ENCODE measurements at regions not wholly inside any gene's neighbourhood (a gene's known extent, or its start where the extent isn't known, plus 50 kb on each side); places are given as distances from the start of the nearest gene placed in this dataset.

DNA sequence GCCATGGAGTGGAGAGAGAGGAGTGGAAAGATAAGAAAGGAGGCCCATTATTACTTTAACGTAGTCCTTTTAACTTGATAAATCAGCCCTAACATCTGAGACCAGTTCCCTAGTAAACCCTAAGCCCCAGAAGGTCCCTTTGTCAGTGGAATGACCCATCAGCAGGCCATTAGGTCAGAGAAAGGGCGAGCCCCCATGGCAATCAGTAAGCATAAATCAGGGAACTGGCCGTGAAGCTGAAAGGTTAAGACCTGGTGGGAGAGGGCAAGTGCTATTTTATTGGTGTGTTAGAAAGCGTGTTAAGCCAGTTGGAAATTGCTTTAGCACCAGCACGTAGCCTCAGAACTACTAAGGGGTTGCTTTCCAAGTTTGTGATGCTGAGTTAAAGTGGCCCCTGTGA is 708.0 kb downstream of the BCL11B start:
- DNase-seq, result no peak

DNA sequence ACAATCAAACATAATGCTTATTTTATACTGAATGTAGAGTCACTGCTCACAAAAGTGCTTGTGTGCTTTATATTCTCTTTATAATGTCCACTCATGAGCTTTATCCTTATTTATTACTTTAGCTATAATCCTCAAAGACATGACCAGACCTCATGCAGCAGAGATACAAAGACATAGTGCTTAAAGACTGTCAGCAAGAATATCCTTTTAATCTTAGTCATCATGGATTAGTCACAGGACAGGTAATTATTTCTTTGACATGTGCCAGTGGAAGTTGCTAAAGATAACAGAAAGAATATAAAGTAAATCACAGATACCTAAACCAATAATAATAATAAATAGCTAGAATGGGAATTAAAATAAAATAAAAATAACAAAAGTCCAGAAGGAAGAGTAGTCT is 707.5 kb downstream of the BCL11B start:
- DNase-seq, result no peak

DNA sequence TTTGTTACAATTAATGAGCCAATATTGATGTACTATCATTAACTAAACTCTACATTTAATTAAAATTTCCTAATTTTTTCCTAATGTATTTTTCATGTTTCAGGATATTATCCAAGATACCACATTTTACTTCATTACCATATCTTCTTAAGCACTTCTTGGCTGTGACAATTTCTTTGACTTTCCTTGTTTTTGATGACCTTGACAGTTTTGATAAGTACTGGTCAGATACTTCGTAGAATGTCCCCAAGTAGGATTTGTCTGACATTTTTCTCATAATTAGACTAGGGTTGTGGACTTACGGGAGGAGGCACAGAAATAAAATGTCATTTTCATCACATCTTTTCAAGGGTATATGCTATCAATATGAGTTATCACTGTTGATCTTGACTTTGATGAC is 700.9 kb downstream of the BCL11B start:
- DNase-seq, result no peak

DNA sequence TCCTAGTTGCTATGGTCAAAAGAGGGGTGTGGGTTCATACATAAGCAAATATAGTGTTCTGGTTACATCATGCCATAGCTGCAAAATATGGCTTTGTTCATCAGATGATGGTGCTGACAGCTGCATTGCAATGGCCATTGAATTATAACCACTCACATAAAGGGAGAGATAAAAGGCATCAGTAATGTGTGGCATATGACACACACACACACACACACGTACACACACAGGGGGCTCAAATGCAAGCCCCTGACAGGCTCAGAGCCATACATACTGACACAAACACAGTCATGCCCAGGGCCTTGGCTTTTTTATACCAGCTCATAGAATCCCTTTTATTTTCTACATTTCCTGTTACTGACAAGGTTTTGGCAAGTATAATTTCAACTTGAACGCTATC is 698.9 kb downstream of the BCL11B start:
- no peak for DNase-seq

DNA sequence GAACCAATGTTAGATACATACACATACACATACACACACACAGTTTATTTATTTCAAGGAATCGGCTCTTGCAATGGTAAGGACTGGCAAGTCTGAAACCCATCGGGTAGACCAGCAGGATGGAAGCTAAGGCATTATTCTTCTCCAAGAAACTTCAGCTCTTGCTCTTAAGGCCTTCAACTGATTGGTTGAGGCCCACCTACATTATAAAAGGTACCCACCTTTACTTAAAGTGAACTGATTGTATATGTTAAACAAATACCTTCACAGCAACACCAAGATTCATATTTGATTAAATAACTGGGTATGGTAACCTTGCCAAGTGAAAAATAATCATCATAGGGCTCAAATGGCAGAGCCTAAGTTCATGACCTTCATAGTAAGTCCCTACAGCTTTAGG is 695.5 kb downstream of the BCL11B start:
- no peak for DNase-seq

DNA sequence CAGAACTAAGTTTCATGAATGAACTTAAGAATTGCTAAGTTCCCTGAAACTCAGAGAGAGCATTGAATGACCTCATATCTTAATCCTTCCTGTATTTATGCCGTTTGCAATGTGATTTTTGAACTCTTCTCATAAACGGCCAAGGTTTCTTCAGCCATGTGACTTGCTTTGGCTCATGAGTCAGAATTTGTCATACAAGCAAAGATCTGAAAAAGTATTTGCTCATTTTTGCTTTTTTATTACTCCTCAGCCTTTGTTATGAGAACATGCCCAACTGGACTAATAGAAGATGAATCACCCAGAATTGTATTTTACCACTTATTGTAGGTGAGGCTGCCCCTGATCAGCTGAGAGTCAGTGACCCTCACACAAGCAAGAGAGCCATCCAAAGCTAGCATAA is 693.8 kb downstream of the BCL11B start:
- no peak for DNase-seq

DNA sequence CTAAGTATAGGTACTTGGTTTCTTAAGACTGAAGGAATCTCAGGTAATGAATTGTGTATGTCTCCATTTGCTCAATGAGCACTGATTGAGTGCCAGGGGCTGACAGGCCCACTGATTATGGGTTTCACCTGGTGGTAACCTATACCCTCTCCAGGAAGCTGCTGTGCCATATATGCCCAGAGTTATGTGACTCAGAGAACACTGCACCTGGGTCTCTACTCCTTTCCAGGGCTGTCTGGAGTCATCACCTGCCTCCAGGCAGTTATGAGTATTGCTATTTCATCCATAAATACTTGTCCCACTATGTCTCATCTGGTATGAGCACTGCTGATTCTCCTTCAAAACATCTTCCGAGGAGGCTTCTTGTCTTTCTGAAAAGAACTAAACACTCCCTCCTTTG is 692.9 kb downstream of the BCL11B start:
- no peak for DNase-seq

DNA sequence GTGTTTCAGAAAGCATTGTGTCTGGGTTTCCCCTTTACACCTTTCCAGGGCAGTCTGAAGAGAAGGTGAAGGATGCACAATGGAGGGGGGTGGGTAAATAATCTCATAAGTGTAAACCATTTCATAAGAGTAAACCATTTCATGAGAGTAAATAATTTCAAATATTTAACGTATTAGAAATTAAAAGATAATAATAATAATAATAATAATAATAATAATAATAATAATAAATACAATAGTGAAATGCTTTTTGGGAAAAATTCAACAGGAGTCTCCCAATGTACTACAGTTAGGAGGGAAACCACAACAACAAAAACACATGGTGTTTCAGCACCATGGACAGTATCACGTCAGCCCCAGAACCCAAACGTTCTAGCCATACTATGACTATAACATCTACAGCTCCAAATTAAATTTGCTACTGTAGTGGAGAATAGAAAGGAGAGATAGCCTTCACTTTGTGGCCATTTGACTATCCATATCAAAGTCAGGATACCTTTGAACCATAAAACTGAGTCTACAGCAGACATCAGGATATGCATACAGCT is 691.8 kb downstream of the BCL11B start:
- DNase-seq, result peak; percentile 14 to 15

DNA sequence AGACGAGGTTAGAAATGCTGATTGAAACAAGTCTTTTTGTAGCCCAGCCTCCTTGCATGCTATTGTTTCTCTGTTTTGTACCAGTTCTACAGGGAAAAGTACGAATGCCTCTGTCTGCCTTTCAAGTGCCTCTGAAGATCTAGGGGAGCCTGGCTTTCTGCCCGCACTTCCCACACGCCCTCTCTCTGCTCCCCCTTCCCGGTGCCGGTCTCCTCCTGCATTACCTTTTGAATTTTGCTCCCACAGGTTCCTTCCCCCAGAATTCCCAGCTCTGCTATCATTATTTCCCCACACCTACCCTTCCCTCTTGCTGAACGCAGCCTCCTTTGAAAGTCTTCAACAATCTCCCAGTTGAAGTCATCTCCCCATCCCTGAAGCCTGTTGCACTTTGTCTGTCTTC is 689.7 kb downstream of the BCL11B start:
- DNase-seq, result no peak

DNA sequence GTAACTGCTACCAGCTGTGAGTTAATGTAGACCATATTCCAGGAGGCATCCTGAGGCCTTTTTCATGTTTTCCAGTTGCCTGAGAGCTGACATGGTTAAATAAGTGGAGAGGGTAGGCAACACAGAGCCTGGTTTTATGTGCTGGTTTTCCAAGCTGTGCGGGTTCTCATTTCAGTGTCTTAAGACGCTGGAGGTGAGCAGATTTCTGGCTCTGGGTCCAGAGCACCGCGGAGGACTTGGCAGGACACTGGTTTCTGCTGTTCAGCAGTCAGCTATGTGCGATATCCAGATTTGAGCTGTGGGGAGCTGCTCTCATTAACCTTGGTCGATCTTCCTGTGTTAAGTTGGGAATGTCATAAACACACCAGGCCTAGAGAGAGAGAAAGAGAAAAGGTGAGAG is 680.8 kb downstream of the BCL11B start:
- no peak for DNase-seq

DNA sequence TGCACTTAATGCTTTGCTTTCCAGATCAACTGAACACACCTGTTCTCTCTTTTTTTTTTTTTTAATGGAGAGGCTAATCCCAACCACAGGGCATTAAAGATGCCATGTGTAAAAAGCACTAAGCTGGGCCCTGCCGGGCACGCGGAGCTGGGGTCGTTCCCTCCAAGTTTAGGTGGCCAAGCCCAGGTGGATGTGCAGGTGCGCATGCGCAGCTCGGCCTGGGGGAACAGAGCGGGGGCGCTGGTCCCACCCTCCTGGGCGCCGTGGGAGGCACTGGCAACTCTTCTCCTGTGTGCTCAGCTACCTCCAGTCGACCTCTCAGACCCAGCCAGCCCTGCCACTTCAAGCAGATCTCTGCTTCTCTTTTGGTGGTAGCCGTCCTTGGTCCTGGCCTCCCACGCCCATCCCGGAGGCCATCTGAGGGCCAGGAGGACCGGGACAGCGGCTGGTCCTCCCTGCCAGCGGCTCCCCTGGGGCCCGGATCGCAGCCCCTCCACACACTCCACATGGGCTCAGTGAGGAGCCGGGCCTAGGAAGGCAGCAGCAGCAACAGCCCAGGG is 679.3 kb downstream of the BCL11B start:
- no peak for DNase-seq

DNA sequence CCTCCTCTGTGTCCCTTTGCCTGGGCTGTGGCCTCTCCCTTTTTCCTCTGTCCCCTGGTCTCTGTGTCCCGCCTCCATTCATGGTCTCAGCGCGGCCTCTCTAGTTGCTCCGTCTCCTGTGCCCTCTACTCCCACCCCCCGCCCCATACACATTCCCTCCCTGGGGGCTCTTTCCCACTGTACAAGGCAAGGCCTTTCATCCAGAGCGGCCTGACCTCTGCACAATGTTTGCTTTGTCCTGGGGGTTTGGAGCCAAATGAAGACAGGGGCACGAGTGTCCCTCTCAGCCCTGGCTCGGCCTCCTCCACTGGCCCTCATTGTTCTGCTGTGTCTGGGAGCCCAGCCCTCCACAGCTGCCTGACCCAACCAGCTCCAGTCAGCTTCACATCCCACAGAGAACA is 678.6 kb downstream of the BCL11B start:
- DNase-seq, result no peak

DNA sequence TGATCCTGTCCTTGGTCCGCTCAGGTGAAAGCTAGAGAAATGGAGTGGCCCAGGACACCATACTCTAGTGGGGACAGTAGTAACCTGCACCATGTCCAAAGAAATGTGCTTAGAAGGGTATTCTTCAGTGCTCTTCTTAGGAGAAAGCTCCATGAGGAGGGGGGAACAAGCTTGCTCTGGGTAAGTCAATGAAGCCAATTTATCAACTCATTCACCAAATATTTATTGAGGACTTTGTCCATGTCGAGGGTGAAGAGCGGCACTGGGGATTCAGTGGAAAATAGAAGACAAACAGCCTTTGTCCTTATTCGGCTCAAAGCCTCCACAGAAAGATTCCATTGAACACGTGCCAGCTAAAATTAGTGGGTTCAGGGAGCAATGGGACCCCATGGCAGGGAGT is 677.8 kb downstream of the BCL11B start:
- no peak for DNase-seq

DNA sequence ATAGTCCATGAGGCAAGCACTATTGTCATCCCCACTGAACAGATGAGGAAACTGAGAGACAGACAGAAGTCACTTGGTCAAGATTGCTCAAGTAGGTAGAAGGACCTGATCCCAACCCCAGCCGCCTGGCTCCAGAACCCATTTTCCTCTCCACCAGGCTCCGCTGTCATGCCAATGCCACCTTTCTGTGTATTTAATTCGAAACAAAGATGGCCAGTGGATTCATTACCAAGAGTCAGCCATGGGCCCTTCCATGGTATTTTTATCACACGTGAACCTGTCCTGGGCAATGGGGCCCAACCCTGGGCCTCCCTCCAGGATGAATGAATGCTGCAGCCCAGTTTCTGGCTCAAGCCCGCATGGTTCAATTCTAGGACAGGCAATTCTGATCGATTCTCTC is 673.4 kb downstream of the BCL11B start:
- DNase-seq, result no peak

DNA sequence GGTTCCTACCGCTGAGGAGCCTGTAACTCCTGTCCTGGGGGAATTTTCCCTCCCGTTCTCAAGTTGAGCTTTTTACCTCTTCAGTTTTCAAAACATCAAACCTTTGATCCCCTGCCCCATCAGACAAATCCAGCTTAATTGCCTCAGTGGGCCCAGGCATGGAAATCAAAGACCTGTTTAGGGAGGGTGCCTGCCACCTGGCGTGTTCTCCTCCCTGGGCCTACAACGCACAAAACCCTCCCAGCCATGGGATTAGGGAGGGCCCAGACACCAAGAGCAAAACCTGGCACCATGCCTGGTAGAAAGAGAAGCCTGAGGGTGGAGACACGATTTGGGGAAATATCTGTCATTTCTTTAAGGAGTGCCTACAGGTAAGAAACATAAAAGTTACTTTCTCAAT is 672.9 kb downstream of the BCL11B start:
- no peak for DNase-seq

DNA sequence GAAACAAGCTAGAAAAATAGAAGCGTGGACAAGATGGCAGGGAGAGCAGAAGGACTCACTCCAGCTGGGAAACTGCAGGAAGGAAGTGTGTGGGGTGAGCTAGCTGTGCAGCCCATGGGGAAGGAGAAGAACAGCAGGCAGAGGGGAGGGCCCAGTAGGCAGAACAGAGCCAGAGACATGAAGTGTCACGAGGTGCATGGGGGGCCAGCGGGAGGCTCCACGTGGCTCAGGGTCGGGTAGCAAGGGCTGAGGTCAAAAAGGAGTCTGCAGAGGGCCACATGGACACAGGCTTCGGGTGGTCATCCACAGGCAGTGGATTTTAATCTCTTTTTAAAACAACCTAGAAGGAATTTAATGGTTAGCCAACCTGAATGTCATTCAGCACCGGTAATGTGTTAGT is 669.0 kb downstream of the BCL11B start:
- DNase-seq, result no peak

DNA sequence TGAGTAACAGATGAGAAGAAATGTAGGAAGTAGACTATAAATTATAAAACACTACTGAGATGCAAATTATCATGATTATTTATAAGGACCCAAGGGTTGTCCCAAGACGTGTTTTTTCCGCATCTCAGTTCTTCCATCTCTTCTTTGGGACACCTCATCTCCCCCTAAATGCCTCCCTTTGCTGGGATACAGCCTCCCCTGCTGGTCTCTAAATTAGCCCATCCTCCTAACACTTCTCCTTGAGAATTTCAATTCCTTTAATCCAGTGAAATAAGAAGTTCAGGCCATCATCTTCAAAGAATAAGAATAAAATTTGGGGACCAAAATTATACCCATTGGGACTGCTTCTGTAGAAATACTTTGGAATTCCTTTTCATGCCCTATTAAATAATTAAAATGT is 667.0 kb downstream of the BCL11B start:
- no peak for DNase-seq

DNA sequence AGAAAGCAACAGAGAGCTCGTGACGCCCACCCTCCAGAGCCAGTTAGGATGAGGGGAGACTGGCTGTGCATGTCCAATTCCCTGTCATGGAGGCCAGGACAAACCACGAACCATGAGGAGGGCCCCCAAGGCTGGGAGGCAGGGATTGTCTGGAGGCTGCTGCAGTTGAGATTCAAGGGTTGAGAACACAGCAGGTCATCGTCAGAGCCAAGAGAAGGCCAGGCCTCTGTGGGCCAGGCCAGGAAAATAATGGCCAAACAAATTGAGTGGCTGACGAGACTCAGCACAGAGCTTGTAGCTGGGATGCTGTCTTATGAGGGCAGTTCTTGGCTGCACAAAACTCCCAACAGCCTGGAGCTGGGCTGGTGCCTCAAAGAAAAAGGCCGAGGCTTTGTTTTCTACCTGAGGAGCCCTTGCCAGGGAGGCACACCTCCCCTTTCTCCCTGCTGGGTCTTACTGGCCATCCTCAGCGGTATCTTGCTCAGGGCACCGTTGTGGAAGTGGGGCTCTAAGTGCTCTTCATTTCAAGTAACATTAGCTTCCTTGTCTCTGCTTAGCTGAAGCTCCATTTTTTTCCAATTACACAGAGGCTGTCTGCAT is 665.9 kb downstream of the BCL11B start:
- no peak for DNase-seq

DNA sequence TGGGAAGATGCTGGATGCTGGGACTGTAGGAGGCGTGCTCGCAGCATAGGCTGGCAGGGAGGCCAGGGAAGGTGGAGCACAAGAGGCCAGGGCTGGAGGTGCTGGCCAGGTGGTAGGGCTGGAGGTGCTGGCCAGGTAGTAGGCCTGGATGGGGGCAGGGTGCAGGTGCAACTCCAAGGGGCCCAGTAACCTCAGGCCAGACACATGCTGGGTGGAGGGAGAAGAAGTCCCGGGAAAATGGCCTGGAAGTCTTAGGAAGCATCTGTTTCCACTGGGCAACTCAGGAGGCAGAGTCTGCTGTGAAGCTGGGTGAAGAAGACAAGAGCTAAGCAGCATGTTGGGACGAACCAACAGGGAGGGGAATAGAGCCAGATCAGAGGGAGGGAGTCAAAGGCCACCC is 665.2 kb downstream of the BCL11B start:
- DNase-seq, result no peak

DNA sequence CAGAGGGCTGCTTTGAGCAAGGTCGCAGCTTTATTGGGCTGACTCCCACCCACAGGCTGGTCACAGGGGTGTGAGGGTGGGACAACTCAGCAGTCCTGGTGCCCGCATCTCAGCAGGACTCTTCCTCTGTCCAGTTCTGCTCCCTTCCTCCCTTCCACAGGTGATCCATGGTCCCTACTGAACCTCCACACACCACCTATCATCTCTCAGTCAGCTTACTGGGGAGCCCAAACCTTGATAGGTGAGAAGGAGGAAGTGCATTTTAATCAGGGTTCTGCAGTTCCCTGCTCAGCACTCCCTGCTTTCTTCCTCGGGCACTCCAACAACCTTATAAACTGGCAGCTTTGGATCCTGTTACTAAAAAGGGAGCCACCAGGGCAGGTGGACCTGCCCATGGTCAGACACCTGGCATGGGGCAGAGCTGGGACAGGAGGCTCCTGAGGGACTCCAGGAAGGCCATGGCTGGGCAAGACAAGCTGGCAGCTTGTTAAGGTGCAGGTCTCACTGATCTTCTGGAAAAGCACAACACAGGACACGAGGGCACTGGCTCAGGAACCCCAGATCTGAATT is 664.6 kb downstream of the BCL11B start:
- no peak for DNase-seq

DNA sequence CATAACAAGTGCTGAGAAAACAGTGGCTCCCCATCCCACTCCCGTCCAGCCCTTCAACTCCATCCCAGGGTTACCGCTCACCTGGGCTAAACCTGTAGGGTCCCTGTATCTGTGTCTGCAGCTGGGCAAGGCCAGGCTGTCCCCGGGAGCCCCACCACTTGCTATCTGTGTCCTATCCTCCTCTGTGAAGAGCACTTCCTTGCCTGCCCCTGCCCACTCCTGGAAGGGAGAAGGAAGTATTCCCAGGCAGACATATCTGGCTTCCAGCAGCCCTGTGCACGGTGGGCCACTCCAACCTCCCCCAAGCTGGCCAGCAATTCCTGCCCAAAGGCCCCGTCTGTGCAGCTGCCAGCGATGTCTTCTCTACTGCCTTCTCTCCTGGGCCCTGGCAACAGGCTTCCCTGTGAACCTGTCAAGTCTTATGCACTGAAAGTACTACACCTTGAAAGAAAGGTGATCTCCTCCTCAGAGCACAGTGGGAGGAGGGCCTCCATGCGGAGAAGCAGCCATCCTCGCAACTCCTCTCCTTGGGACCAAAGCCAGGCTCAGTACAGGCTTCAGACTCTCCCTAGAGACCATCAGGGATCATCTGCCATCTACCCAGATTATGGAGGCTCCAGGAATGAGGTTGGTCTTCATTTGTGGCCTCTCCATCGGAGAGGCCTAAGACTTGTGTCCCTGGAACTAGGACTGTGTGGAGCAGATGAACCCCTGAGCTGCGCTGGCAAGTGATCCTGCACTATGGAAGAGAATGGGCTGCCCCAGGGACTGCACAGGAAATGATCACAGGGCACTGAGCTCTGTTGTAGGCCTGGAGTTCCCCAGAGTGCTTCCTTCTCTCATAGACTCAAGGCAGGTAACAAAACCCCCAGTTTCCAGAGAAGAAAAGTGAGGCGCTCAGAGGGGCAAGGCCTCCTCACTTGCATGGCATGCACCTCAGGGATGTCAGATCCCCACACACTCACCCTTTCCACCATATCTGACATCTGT is 663.6 kb downstream of the BCL11B start:
- DNase-seq, result no peak

DNA sequence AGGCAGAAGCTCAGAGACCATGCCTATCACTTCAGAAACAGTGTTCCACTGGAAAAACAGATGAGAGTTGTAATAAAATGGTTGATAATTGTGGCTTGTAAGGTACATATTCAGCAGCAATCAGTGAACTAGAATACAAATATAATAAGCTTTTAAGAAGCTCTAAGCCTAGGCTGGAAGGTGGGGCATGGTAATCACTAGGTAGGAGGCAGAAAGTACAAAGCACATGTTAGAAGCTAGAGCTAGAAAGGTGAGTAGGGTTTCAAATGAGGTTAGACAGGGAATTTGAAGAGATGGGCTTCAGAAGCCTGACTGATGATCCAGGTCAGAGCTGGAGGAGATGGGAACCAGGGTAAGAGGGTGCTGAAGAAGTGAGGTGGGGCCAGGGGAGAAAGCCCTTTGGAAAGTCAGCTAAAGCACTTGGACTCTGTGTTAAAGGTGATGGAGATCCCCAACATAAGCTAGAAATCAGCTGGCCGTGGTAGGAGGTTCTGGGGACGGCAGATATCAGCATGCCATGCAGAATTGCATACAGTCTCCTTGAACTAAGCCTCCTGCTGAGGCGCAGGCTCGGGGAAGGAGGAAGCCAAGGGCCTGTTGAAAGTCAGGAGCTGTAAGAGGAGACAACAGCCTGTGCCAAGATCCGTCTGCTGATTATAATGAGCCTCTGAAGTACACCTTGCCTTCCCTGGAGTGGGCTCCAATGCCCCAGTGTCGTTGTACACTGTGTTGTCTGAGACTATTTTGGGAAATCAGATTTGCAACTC is 659.4 kb downstream of the BCL11B start:
- DNase-seq, result no peak

All from right lung (tissue), 2 donors.